Brain microvascular endothelial cell (primary cell): ENCODE measurements at regions not wholly inside any gene's neighbourhood (a gene's known extent, or its start where the extent isn't known, plus 50 kb on each side); places are given as distances from the start of the nearest gene placed in this dataset.

ENCODE experiments used
- DNase-seq: peaks from one replicate; pipeline ENCODE4 v3.0.0-alpha.2; 2020
- H3K27ac ChIP-seq: fragments of 250-450 bp; sonication (Bioruptor Pico); 2 replicates; pipeline ENCODE4 v1.5.1; 2020; ENCODE audit warnings: mild to moderate bottlenecking, moderate library complexity
- H3K27me3 ChIP-seq: fragments of 250-450 bp; sonication (Bioruptor Pico); replicated peaks from 2 replicates; pipeline ENCODE4 v1.5.1; 2020; ENCODE audit warnings: mild to moderate bottlenecking
- H3K36me3 ChIP-seq: fragments of 250-450 bp; sonication (Bioruptor Pico); replicated peaks from 2 replicates; pipeline ENCODE4 v1.5.1; 2020; ENCODE audit warnings: mild to moderate bottlenecking
- H3K4me3 ChIP-seq: 2 replicates; pipeline ENCODE4 v1.5.1; 2011; ENCODE audit warnings: low read depth, mild to moderate bottlenecking, control low read depth, low read length, moderate library complexity
- in situ Hi-C: cut with HindIII; loops from 2 replicates; pipeline ENCODE4 v1.10.0; 2017; ENCODE audit warnings: low sequenced_read_pairs, low pct_ligation_motif_present
- TF ChIP-seq, protein P1 (sequence below): IDR thresholded peaks from 2 replicates; pipeline ENCODE4 v1.5.1; 2011; ENCODE audit warnings: low read depth, mild to moderate bottlenecking, moderate library complexity, low read length, control low read depth, inconsistent platforms; ENCODE audit errors: missing control alignments

DNA sequence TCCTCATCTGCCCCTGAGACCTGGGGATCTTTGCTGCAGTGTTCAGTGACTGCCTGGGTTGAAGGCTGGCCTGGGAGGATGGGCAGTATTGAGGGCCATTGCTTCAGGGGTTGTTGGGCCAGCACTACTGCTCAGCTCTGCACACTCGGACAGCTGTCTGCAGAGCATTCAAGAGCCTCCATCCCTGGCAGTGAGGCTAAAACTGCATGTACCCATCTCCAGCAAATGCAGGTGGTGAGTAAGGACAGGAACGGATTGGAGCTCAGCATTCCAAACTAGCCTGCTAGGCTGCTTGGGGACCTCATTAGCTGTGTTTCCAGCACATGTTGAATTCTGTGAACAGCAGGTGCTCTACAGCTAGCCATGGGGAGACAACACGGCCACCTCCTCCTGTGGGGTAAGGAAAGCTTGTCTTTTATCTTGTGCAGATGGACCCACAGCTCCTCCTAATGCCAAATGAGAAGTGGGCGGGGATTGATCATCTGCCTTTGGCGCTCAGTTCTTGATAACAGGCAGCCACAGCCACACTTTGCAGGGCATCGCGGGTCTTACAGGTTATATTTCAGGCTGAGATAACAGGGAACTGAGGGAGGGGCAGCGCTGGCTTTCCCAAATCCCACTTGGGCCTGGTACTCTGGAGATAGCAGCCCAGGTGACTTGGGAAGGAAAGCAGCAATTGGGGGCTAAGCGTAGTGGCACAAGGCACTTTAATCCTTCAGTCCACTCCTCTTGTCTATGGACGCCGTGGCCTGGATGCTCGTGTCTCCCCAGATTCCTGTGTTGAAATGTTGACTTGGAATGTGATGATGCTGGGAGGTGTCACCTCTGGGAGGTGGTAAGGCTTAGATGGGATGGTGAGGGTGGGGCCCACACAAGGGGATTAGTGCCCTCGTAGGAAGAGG lies 254.5 kb upstream of the B3GAT1 start:
- H3K36me3 ChIP-seq, result no peaks in the 10 kb centered on the region
- in situ Hi-C loops, result no loop called here
- no peak overlapping the region for H3K27ac ChIP-seq
- no peak for DNase-seq
- no peaks in the 10 kb centered on the region for H3K27me3 ChIP-seq
- TF ChIP-seq, protein P1, sequence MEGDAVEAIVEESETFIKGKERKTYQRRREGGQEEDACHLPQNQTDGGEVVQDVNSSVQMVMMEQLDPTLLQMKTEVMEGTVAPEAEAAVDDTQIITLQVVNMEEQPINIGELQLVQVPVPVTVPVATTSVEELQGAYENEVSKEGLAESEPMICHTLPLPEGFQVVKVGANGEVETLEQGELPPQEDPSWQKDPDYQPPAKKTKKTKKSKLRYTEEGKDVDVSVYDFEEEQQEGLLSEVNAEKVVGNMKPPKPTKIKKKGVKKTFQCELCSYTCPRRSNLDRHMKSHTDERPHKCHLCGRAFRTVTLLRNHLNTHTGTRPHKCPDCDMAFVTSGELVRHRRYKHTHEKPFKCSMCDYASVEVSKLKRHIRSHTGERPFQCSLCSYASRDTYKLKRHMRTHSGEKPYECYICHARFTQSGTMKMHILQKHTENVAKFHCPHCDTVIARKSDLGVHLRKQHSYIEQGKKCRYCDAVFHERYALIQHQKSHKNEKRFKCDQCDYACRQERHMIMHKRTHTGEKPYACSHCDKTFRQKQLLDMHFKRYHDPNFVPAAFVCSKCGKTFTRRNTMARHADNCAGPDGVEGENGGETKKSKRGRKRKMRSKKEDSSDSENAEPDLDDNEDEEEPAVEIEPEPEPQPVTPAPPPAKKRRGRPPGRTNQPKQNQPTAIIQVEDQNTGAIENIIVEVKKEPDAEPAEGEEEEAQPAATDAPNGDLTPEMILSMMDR, result no peak
- H3K4me3 ChIP-seq, result no peak overlapping the region

DNA sequence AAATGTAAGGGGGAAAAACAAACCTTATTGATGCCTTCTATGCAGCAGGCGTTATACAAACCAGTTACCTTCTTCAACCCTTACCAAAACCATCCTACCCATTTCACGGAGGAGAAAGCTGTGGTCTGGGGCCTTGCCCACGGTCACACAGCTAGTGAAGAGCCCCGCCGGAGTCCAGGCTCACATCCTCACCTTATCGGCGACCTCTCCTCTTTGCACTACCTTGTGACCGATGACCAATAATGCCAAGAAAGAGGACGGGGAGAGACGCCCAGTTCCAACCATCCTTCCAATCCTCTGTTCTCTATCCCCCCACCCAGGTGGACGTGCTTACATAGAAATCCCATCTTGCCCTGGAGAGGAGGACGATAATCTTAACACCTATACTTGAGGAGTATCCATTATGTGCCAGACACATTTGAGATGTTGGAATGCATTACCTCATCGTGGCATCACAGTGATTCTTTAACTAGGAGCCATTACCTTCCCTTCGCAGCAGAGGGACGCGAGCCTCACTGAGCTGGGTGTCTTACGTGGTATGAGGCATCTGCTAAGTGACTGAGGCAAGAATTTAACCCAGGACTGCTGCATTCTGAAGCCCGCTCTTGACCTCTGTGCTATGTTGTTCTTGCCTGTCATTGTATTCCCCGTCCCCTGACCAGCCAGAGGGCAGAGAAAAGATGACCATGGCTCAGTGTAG lies 253.7 kb upstream of the B3GAT1 start:
- in situ Hi-C loops, result no loop called here
- Histone ChIP-seq H3K27me3 (no peaks in the 10 kb centered on the region), H3K27ac (no peak overlapping the region), H3K4me3 (no peak overlapping the region), H3K36me3 (no peaks in the 10 kb centered on the region)
- TF ChIP-seq, protein P1, result no peak
- DNase-seq, result no peak

- Histone ChIP-seq H3K27me3 (no peaks in the 10 kb centered on the region), H3K27ac (no peak overlapping the region), H3K4me3 (no peak overlapping the region), H3K36me3 (no peaks in the 10 kb centered on the region)
- TF ChIP-seq, protein P1, result no peak
- in situ Hi-C loops, result no loop called here
- DNase-seq, result no peak
Measured at GRCh38 chr11:134665188-134665535, 253.1 kb upstream of the B3GAT1 start.

DNA sequence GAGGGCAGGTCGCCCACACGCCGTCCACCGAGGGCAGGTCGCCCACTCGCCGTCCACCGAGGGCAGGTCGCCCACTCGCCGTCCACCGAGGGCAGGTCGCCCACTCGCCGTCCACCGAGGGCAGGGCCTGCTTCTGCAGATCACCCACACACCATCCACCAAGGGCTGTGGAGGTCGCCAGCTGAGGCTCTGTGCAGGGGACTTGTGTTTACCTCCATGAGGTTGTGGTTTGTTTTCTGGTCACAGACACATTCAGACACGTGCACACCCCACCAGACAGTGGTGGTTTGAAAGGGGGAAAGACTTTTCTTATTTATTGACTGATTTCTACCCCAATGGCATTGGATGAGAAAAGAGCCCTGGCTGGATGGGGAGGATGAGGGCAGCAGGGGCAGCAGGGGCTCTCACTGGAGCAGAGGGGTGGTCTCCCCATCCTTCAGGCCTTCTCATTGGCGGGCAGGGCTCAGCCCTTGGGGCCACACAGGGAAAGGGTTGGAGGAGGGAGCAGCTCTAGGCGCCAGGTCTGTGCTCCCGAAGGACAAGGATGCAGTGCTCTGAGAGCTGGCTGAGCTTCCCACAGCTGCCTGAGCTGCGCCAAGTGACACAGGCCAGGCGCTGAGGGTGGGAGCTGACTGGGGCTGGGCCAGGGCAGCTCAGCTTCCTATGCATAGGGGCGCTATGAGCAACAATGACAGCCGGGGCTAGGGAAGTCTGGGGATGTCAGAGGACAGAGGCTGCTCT lies 252.6 kb upstream of the B3GAT1 start:
- TF ChIP-seq, protein P1, result no peak

GRCh38 chr11:134663506-134664313 lies 251.7 kb upstream of the B3GAT1 start:
- Histone ChIP-seq H3K36me3 (no peaks in the 10 kb centered on the region), H3K27me3 (no peaks in the 10 kb centered on the region), H3K27ac (no peak overlapping the region), H3K4me3 (no peak overlapping the region)
- DNase-seq, result no peak
- in situ Hi-C loops, result no loop called here
- TF ChIP-seq, protein P1, result no peak

More for the DNA sequence above, 252.6 kb upstream of the B3GAT1 start:
- DNase-seq, result no peak
- Histone ChIP-seq H3K4me3 (no peak overlapping the region), H3K27me3 (no peaks in the 10 kb centered on the region), H3K36me3 (no peaks in the 10 kb centered on the region), H3K27ac (no peak overlapping the region)
- in situ Hi-C loops, result no loop called here
